ENCODE measurements at regions not wholly inside any gene's neighbourhood (a gene's known extent, or its start where the extent isn't known, plus 50 kb on each side); places are given as distances from the start of the nearest gene placed in this dataset.

DNA sequence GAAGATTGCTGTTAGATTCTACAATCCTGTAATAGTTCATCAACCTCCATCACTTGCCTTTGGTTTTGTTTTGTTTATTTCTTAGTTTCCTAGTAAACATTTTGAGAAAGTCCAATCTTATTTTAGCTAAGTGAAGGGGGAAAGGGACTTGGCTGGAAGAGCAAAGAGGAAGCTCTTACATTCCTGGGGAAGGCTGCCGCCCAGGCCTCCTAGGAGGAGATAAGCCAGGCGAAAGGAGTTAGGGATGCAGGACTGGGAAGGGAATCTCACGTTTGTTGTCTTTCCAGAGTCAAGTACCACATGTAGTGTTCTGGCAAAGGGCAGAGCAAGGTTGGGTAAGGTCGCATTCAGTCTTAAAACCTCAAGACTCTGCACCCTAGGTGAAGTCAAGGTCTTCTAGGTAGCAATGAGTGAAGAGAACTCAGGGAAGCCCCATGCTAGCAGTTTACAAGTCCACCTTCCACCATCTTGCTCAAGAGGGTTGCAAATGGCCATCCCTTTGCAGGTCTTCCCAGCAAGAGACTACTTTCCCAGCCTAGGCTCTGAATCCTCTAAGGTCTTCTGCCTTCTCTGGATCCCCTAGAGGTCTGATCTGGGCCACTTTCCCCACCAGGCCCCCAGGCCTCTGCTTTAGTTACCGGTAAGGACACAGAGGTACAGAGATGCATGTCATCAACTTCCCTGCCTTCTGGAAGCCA, 320.7 kb downstream of the CYP26B1 start (continued):
- TF ChIP-seq BCL11A (IDR thresholded peaks at IDR 0.05; ENCODE audit: low read depth in 2 of 2, low read length in 2 of 2) (no peak), POLR2A (IDR thresholded peaks at IDR 0.05; ENCODE audit: control extremely low read depth in 1 of 2, low read depth in 2 of 2, low read length in 2 of 2) (no peak), KDM4A (IDR thresholded peaks at IDR 0.05; ENCODE audit: low read depth, low read length, severe bottlenecking) (no peak)
- TF ChIP-seq, protein P1, sequence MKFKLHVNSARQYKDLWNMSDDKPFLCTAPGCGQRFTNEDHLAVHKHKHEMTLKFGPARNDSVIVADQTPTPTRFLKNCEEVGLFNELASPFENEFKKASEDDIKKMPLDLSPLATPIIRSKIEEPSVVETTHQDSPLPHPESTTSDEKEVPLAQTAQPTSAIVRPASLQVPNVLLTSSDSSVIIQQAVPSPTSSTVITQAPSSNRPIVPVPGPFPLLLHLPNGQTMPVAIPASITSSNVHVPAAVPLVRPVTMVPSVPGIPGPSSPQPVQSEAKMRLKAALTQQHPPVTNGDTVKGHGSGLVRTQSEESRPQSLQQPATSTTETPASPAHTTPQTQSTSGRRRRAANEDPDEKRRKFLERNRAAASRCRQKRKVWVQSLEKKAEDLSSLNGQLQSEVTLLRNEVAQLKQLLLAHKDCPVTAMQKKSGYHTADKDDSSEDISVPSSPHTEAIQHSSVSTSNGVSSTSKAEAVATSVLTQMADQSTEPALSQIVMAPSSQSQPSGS (IDR thresholded peaks at IDR 0.05; ENCODE audit: low read length) = no peak
